Globus pallidus (tissue), 1 donor: ENCODE measurements at regions not wholly inside any gene's neighbourhood (a gene's known extent, or its start where the extent isn't known, plus 50 kb on each side); places are given as distances from the start of the nearest gene placed in this dataset.

Experiments used
- DNase-seq: peaks from one replicate; pipeline ENCODE4 v3.0.0-alpha.2; 2015; ENCODE audit warnings: low spot score

- no peak for DNase-seq
Observed at GRCh38 chr2:139293992-139294548, 513.9 kb upstream of the NXPH2 start.

DNA sequence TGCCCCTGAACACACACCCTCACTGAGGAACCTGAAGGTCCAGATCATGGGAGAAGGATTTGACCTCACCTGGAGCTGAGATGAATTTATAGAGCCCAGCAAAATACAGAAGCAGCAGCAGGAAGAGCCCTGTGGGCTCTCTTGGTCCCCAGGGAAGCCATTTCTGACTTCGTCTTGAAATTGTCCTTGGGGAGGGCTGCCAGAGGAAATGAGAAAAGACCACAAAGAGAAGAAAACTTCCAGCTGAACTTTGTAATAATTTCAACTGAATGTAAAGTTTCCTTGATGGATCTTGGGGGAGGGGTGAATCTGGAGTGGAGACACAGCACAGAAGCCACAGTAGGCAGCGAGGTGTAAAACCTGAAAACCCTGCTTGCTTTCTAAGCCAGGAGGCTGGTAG, 500.9 kb upstream of the NXPH2 start:
- no peak for DNase-seq

DNA sequence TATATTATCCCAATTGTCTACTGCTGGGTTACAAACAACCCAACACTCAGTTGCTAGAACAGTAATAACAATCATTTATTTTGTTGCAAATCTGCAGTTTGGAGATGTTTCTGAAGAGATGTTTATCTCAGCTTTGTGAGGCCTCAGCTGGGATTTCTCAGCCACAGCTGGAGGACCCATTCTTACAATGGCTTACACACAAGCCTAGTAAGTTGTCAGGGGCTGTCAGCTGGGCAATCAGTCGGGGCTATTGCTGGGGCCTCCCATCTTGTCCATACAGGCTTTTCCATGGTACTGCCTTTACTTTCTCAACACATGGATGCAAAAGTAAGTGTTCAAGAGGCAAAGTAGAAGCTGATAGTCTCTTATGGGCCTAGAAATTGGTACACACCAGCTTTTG, 491.7 kb upstream of the NXPH2 start:
- peak; percentile 15 for DNase-seq

GRCh38 chr2:139271149-139271548, 491.0 kb upstream of the NXPH2 start:
- DNase-seq, result no peak

- no peak for DNase-seq
Observed at GRCh38 chr2:139260052-139260430, 479.9 kb upstream of the NXPH2 start.

DNA sequence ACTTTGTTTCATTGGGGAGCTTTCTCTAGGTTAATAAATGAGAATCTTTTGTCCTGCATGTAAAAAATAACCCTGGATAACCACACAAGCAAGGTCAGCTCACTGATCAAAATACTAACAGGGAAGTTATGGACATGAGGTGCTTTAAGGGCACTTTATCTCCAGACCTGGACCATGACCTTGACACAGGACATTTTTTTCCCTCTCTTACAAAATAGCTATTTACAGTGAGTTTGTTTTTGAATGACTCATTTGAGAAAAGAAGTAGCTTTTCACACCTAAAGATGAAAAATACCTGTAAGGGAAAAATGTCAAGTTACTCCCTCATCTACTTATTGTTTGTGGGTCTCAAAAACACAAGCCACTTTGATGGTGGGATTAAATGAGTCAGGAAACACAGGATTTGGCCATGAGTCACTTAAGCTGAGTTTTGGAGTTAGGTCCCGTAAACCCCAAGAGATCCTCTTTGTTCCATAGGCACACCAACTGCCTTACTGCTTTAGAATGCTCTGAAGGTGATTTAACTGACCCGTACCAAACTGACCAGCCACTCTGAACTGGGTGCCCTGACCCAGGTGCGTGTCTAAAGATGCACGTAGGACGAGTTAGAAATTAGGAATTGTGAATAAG, 479.3 kb upstream of the NXPH2 start:
- no peak for DNase-seq

GRCh38 chr2:139241286-139241685, 461.1 kb upstream of the NXPH2 start:
- no peak for DNase-seq

DNA sequence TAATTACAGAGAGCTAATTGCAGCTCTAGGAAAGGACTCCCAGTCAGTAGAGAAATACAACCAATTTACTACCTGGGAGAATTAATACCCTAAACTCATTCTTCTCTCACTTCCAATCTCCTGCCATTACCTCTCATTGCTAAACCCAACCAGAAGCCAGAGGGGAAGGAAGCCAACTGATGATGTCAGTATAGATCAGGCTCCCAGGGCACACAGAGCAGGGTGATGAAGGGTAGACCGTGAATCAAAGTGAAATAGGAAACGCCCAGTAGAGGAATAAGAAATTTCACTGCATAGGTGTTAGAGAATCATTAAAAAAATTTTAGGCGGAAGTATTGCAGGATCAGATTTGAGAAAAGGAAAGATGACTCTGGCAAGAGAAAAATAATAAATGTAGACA, 456.8 kb upstream of the NXPH2 start:
- DNase-seq, result no peak

GRCh38 chr2:139230881-139231280, 450.7 kb upstream of the NXPH2 start:
- DNase-seq, result no peak

DNA sequence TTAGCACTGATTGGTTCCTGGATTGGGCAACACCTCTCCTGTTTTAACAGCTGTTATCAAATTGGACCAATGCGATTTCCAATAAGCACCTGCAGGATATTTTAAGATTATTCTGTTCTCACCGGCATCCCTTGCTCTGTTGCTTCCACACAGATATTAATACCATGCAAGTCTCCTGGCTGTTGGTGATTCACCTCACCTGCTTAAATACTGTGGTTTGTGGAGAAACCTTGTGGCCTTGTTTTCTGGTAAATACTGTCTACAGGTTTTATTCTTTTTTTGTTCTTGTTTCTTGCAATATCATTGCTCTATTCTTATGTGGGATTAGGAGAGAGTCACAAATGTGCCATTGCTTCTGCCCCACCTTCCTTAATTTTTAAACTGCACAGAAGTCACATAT, 448.1 kb upstream of the NXPH2 start:
- DNase-seq, result no peak

DNA sequence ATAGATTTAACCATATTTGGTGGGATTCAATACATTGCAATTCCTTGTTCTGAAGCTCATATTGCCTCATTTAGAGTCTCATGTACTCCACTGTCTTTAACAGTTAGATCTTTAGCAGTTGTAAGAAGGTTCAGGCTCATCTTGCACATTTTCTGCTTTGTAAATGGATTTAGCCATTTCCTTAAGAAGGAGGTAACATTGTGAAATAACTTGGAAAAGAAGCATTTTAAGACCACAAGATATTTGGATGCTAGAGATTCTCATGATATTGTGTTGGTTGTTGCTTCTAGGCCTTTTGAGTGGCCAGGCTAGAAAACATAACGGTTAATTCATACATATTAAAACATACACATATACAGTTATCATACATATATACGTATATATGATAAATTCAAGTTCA, 445.8 kb upstream of the NXPH2 start:
- no peak for DNase-seq

DNA sequence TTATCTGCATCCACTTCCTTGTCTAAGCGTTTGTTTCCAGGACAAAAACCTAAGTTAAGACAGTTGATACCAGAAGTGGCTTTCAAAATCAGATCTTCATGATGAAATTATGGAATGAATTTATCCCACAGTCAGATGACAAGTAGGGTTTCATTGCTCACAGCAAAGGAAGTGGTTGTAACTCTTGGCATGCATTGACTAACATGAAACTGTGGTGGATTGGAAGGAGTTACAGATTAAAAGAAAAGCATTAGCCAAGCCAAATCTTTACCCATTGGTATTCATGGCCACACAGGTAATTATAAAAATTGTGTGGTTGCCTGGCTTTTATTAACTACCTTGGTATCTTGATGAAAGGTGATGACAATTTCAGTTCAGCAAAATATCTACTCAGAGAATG, 438.0 kb upstream of the NXPH2 start:
- DNase-seq, result no peak

DNA sequence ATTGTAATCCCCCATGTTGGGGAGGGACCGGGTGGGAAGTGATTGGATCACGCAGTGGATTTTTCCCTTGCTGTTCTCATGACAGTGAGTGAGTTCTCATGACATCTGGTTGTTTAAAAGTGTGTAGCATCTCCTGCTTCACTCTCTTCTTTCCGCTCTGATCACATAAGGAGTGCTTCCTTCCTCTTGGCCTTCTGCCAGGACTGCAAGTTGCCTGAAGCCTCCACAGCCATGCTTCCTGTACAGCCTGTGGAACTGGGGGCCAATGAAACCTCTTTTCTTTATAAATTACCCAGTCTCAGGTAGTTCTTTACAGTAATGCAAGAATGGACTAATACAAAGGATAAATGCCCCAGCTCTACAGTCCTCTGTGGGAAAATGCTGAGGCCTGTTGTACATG, 437.5 kb upstream of the NXPH2 start:
- no peak for DNase-seq

GRCh38 chr2:139216435-139216834, 436.2 kb upstream of the NXPH2 start:
- DNase-seq, result no peak

DNA sequence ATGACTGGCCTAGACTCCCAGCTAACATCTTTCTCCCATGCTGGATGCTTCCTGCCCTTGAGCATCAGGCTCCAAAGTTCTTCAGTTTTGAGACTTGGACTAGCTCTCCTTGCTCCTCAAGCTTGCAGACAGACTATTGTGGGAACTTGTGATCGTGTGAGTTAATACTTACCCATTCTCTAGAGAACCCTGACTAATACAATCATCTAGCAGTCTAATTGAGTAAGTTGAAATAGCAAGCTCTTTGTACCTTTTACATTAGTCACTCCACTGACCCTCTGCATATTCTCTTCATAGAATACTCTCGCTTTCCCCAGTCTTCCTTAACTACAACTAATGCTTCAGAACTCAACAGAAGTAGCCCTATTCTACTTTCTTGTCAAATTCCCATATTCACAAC, 434.6 kb upstream of the NXPH2 start:
- no peak for DNase-seq

DNA sequence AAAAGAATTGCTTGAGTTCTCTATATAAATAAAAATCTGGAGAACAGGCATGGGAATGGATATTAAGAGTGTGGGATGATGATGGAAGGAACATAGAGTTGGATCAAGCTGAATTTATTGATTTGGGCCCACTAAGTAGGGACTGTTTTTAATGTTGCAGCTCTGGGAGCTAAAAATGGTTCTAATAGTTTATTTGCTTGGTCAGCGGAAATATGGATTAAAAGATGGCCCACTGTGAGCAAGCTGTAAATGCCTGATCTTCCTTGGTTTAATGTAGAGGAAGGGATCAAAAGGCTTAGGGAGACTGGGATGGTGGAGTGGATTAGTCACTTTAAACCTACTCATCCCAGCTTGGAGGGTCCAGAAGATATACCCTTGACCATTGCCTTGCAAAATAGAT, 429.4 kb upstream of the NXPH2 start:
- no peak for DNase-seq

- no peak for DNase-seq
Observed at GRCh38 chr2:139201516-139201915, 421.3 kb upstream of the NXPH2 start.

DNA sequence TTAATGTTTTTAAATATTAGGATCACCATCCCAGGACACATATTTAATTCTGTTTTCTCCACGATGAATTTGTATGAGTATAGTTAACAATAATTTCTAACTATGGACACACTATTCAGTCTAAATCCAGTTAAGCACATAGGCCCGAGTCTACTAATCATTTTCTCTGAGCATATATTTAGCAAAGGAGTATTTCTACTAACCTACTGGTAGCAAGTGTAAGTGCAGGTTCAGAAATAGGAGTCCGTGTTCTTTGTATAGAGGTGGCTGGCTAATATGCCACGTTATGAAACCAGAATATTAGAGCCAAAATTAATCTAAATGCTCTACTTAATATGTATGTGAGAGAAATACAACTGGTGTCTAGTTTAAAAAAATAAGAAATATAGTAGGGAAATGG, 416.6 kb upstream of the NXPH2 start:
- DNase-seq, result no peak

- no peak for DNase-seq
Observed at GRCh38 chr2:139194546-139194945, 414.4 kb upstream of the NXPH2 start.

- no peak for DNase-seq
Observed at GRCh38 chr2:139177041-139177440, 396.9 kb upstream of the NXPH2 start.

DNA sequence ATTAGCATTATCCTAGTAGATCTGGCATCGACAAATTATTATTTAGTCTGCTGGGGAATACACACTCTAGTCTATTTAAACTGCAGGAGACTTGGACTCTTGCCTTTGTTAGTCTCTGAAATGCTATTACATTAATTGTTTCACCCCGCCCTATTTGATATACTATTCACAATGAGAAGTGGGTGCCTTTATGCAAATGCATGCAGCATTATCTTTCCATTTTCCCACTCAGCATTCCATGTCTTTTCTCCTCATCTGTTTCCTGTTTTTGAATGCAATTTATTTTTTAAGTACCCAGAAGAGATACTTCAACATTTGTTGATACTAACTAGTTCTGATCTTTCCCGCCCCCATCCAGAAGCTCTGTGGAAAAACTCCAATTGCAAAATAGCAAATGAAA, 395.3 kb upstream of the NXPH2 start:
- DNase-seq, result no peak

DNA sequence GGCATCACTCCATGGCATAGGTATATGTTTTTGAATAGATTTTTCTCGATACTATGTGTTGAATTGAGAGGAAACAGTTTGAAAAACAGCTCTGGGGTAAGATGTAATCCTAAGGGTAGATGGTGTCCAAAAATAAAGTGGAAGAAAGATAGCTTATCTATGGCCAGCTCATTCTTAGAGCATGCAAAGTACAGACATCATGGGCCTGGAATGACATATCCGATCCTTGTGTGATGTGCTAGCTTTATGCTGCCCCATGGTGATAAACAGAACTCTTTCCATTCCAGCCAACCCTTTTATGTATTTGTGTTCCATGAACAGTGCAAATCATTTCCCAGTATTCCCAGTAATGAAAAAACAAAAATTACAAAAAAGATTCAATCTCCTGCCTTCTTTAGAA, 390.2 kb upstream of the NXPH2 start:
- DNase-seq, result no peak

DNA sequence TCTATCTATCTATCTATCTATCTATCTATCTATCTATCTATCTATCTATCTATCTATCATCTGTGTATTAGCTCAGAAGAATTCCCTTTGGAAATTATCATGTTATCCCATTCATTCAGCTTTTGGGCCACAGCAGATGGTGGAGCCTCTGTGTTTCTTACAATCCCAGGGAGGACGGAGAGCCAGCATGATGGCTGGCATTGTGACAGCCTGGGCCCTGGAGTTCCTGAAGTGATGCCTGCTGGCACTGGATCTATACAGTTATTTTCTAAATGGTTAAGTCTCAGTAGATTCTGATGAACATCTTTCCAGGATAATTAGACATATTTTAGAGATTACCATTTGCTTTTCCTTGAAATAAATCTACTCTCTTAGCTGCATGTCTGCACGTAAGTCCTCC, 385.4 kb upstream of the NXPH2 start:
- DNase-seq, result no peak

DNA sequence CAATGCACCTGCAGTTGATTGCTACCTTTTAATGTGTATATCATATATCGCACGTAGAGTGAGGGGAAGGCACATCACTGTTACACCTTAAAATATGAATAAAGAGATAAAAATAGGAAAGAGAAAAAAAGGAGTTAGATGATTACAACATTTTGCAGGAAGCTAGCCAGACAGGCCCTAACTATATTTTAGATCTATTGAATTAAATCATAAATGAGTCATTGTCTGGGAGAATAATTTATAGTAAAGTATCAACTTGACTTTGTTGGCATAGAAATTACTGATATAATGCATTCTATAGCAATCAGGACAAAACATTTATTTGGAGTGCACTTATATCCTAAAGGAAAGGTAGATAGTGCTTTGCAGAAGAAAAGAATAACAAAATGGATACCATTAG, 384.9 kb upstream of the NXPH2 start:
- DNase-seq, result no peak

DNA sequence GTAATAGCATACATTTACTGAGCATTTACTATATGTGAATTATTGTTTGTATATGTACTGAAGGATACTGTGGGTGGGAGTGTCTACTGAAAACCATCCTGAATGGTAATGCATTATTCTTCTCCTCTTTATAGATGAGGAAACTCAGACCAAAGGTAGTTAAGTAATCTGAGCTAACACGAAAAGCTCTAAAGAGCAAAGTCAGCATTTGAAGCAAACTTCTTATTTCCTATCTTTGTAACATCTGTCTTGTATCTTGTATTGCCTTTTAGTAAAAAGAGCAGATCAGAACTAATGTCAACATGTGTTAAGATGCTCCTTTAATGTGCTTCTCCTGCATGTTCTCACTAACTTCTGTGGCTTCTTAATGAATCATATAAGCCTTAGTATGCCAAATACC, 382.8 kb upstream of the NXPH2 start:
- DNase-seq, result no peak
